ENCODE measurements at regions not wholly inside any gene's neighbourhood (a gene's known extent, or its start where the extent isn't known, plus 50 kb on each side); places are given as distances from the start of the nearest gene placed in this dataset.

DNA sequence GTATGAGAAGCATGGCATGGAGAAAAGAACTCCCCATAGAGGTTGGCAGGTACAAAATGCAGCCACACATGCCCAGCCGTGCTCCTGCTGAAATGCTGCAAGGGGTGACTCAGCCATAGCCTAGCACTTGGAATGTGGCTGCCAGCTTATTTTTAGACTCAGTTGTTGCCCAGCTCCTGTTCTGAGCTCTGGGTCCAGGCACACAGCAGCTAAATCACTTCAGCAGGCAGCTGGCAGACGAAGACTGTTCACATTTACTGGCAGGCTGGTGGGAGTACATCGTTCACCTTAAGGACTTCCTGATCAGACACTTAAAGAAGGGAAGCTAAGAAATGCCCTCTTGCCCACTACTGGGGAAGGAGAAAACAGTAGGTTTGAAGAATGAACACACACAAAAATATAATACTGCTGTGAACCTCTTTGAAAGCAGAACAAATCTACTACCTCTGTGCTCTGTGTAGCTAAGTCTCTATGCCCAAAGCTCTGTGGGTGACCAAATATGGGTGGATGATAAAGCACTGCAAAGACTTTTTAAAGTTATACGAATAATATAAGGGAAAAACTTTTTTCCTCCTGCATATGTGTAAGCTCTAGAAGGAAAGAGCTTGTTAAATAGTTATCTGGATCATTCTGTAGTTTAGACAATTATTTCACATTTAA is 146.1 kb downstream of the LNPK start:
- CTCF ChIA-PET, result interaction anchor here (1.1 kb wide), 1 partner anchor 15 kb away, joined by 5 read pairs; no protein-coding TSS in a partner anchor
- H3K4me3 ChIP-seq (ENCODE audit: low read depth, low read length), result no peak overlapping the region
- TF ChIP-seq, protein P1, sequence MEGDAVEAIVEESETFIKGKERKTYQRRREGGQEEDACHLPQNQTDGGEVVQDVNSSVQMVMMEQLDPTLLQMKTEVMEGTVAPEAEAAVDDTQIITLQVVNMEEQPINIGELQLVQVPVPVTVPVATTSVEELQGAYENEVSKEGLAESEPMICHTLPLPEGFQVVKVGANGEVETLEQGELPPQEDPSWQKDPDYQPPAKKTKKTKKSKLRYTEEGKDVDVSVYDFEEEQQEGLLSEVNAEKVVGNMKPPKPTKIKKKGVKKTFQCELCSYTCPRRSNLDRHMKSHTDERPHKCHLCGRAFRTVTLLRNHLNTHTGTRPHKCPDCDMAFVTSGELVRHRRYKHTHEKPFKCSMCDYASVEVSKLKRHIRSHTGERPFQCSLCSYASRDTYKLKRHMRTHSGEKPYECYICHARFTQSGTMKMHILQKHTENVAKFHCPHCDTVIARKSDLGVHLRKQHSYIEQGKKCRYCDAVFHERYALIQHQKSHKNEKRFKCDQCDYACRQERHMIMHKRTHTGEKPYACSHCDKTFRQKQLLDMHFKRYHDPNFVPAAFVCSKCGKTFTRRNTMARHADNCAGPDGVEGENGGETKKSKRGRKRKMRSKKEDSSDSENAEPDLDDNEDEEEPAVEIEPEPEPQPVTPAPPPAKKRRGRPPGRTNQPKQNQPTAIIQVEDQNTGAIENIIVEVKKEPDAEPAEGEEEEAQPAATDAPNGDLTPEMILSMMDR (IDR thresholded peaks at IDR 0.05; ENCODE audit: insufficient read depth, low read length, missing control alignments), result no peak
- POLR2A ChIA-PET, result no interaction called here
- no peak for DNase-seq (ENCODE audit: low read depth, low spot score)

GRCh38 chr2:175855236-175855635 is 146.8 kb downstream of the LNPK start:
- no peak overlapping the region for H3K4me3 ChIP-seq (ENCODE audit: low read depth, low read length)
- TF ChIP-seq, protein P1 (IDR thresholded peaks at IDR 0.05; ENCODE audit: insufficient read depth, low read length, missing control alignments), result no peak
- DNase-seq (ENCODE audit: low read depth, low spot score), result no peak
- POLR2A ChIA-PET, result no interaction called here
- CTCF ChIA-PET, result no interaction called here

DNA sequence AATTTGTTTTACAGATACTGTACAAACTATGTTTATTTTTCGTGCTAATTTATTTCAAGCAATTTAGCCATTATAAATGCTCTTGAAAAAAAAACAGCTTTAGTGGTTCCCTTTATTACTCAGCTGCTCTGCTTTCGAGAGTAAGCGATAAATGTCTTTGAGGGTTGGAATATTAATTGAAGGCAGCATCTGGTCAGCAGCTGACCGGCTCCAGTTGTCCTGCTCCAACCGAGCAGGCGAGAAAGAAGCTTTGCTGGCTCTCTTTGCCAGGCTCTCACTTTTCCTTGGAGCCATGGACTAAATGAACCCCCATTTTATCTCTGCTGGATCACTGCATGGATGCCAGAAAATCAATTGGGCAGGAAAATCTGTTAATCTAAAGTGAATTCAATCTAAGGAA is 147.4 kb downstream of the LNPK start:
- ChIA-PET CTCF (no interaction called here), POLR2A (no interaction called here)
- H3K4me3 ChIP-seq (ENCODE audit: low read depth, low read length), result no peak overlapping the region
- TF ChIP-seq, protein P1 (IDR thresholded peaks at IDR 0.05; ENCODE audit: insufficient read depth, low read length, missing control alignments), result no peak
- no peak for DNase-seq (ENCODE audit: low read depth, low spot score)

DNA sequence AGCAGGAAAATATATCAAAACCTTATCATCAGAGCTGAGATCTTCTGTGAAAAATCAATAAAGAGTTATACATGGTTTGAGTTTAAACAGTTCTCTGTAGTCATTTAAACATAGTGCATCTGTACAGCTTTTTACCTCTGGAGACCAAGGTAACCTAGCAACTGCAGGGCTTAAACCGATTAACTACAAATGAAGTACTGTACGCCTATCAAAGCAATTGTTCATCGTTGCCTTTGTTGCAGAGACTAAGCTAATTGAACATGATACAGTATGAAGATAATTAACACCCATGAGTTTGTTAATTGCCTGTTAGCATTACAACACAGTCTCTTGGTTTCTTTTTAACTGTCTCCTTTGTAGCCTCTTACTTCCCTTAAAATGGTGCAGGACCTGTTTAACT is 147.9 kb downstream of the LNPK start:
- TF ChIP-seq, protein P1 (IDR thresholded peaks at IDR 0.05; ENCODE audit: insufficient read depth, low read length, missing control alignments), result no peak
- H3K4me3 ChIP-seq (ENCODE audit: low read depth, low read length), result no peak overlapping the region
- DNase-seq (ENCODE audit: low read depth, low spot score), result no peak
- CTCF ChIA-PET, result interaction anchor here (1.2 to 1.3 kb wide), 2 partner anchors 14 to 17 kb away, joined by 3 read pairs; no protein-coding TSS in a partner anchor
- POLR2A ChIA-PET, result no interaction called here

- CTCF ChIA-PET, result interaction anchor here (1.2 to 1.3 kb wide), 2 partner anchors 15 to 17 kb away, joined by 3 read pairs; no protein-coding TSS in a partner anchor
- POLR2A ChIA-PET, result no interaction called here
These were observed 148.5 kb downstream of the LNPK start for GRCh38 chr2:175853616-175853890.

GRCh38 chr2:175852879-175853615 is 149.0 kb downstream of the LNPK start:
- DNase-seq (ENCODE audit: low read depth, low spot score), result no peak
- CTCF ChIA-PET, result interaction anchor here (0.6 to 1.3 kb wide), 3 partner anchors 15 to 692 kb away, joined by 3 read pairs; no protein-coding TSS in a partner anchor

More at GRCh38 chr2:175853616-175853890, 148.5 kb downstream of the LNPK start:
- H3K4me3 ChIP-seq (ENCODE audit: low read depth, low read length), result no peak overlapping the region
- TF ChIP-seq, protein P1 (IDR thresholded peaks at IDR 0.05; ENCODE audit: insufficient read depth, low read length, missing control alignments), result no peak
- no peak for DNase-seq (ENCODE audit: low read depth, low spot score)

More at GRCh38 chr2:175852879-175853615, 149.0 kb downstream of the LNPK start:
- POLR2A ChIA-PET, result no interaction called here
- TF ChIP-seq, protein P1 (IDR thresholded peaks at IDR 0.05; ENCODE audit: insufficient read depth, low read length, missing control alignments), result no peak
- no peak overlapping the region for H3K4me3 ChIP-seq (ENCODE audit: low read depth, low read length)

All from AG04449 (cell line).